AG04450 (cell line): ENCODE measurements at regions not wholly inside any gene's neighbourhood (a gene's known extent, or its start where the extent isn't known, plus 50 kb on each side); places are given as distances from the start of the nearest gene placed in this dataset.
"Not testable (repeated sequence)": the region's sequence is repeated elsewhere in the genome, so short reads cannot be mapped to it uniquely, and the experiment has no call there.

Experiments
- CTCF ChIA-PET: fragments of 300-600, 350-600 bp; formaldehyde crosslinking; extraction: SDS; loops from one replicate; lab custom pipeline; 2022; ENCODE audit warnings: antibody characterized with exemption, inconsistent platforms; lab: Charles Lee
- POLR2A ChIA-PET: fragments of 350-600 bp; formaldehyde crosslinking; extraction: SDS; loops from one replicate; lab custom pipeline; 2021; ENCODE audit warnings: antibody characterized with exemption, inconsistent platforms; lab: Yijun Ruan, JAX
- DNase-seq: peaks from one replicate; pipeline ENCODE4 v3.0.0-alpha.2; 2011; ENCODE audit warnings: low read depth, low spot score
- H3K27ac ChIP-seq: one replicate; pipeline ENCODE4 v1.5.1; 2012; ENCODE audit warnings: low read depth, low read length, control low read depth
- H3K27me3 ChIP-seq: one replicate; pipeline ENCODE4 v1.6.0; 2012; ENCODE audit warnings: low read length; ENCODE audit not compliant: control insufficient read depth, insufficient read depth
- H3K4me3 ChIP-seq: 2 replicates; pipeline ENCODE4 v1.5.1; 2011; ENCODE audit warnings: mild to moderate bottlenecking, low read depth, low read length, control low read depth
- H3K9me3 ChIP-seq: 2 replicates; pipeline ENCODE4 v1.5.1; 2012; ENCODE audit warnings: low read length; ENCODE audit not compliant: control insufficient read depth, insufficient read depth
- CTCF ChIP-seq: IDR thresholded peaks from 2 replicates; pipeline ENCODE4 v1.5.1; 2011; ENCODE audit warnings: low read depth, low read length, control low read depth, inconsistent platforms

GRCh38 chr11:129546266-129546665 is 170.6 kb downstream of the BARX2 start:
- no peaks in the 10 kb centered on the region for H3K9me3 ChIP-seq
- no peak for DNase-seq
- no peak overlapping the region for H3K27ac ChIP-seq
- ChIA-PET POLR2A (no interaction called here), CTCF (no interaction called here)
- H3K27me3 ChIP-seq, result no peaks in the 10 kb centered on the region
- H3K4me3 ChIP-seq, result no peak overlapping the region
- no peak for TF ChIP-seq CTCF

- CTCF ChIA-PET, result no interaction called here
- POLR2A ChIA-PET, result no interaction called here
- no peak overlapping the region for H3K4me3 ChIP-seq
- peaks cover 8% of the 10 kb centered on the region; the same call in 1 of the 2 replicates for H3K9me3 ChIP-seq
- no peak for TF ChIP-seq CTCF
- DNase-seq, result no peak
- no peaks in the 10 kb centered on the region for H3K27me3 ChIP-seq
- no peak overlapping the region for H3K27ac ChIP-seq
These were observed 181.8 kb downstream of the BARX2 start for GRCh38 chr11:129557421-129557820.

- Histone ChIP-seq H3K4me3 (no peak overlapping the region), H3K27me3 (no peaks in the 10 kb centered on the region), H3K9me3 (peaks cover 9% of the 10 kb centered on the region), H3K27ac (no peak overlapping the region)
- ChIA-PET POLR2A (no interaction called here), CTCF (no interaction called here)
- TF ChIP-seq CTCF, result no peak
- DNase-seq, result no peak
These were observed 193.4 kb downstream of the BARX2 start for GRCh38 chr11:129569007-129569406.

- H3K9me3 ChIP-seq, result peaks cover 16% of the 10 kb centered on the region
- H3K27ac ChIP-seq, CTCF ChIA-PET, POLR2A ChIA-PET, DNase-seq, H3K4me3 ChIP-seq, H3K27me3 ChIP-seq: not testable (repeated sequence)
These were observed 197.0 kb downstream of the BARX2 start for GRCh38 chr11:129572667-129573066.

GRCh38 chr11:129573161-129573560 is 197.5 kb downstream of the BARX2 start:
- no peak for TF ChIP-seq CTCF
- POLR2A ChIA-PET, result no interaction called here
- DNase-seq, result no peak

GRCh38 chr11:129574431-129574830 is 198.8 kb downstream of the BARX2 start:
- ChIA-PET CTCF (no interaction called here), POLR2A (no interaction called here)
- no peak for TF ChIP-seq CTCF
- peaks cover 16% of the 10 kb centered on the region for H3K9me3 ChIP-seq
- H3K27me3 ChIP-seq, result no peaks in the 10 kb centered on the region
- no peak overlapping the region for H3K27ac ChIP-seq
- DNase-seq, result no peak
- H3K4me3 ChIP-seq, result no peak overlapping the region

More at GRCh38 chr11:129573161-129573560, 197.5 kb downstream of the BARX2 start:
- no peak overlapping the region for H3K27ac ChIP-seq
- CTCF ChIA-PET, result no interaction called here
- H3K9me3 ChIP-seq, result peaks cover 16% of the 10 kb centered on the region
- no peak overlapping the region for H3K4me3 ChIP-seq
- H3K27me3 ChIP-seq, result no peaks in the 10 kb centered on the region
